ENCODE measurements at regions not wholly inside any gene's neighbourhood (a gene's known extent, or its start where the extent isn't known, plus 50 kb on each side); places are given as distances from the start of the nearest gene placed in this dataset.

DNA sequence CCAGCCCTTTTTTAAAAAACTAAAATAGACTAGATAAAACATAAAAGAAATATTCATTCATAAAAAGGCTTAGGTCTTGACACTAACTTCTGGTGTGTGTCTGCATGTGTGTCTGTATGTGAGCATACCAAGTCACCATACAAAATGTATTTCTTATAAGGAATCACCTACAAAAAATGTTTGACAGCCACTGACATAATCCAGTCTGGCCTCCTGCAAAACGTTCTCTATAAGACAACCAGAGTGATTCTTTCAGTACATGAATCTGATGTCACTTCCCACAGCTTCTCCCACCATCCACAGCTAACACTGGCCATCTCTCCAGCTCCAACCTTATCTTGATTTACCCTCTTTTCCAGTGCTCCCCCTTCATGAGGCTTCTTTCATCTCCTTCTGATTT lies 192.3 kb downstream of the TLE1 start:
- Mint-ChIP-seq H3K36me3 (ENCODE audit: insufficient read depth in 1 of 3, low read depth in 3 of 3) (no peaks in the 10 kb centered on the region), H3K4me3 (no peak overlapping the region), H3K4me1 (no peaks in the 10 kb centered on the region), H3K27me3 (ENCODE audit: low read depth) (no peaks in the 10 kb centered on the region), H3K27ac (no peak overlapping the region), H3K9me3 (no peaks in the 10 kb centered on the region)
- WGBS (ENCODE audit: extremely low coverage, insufficient read length, low lambda C conversion rate), result no CpG with 5 or more reads among the region's 1 CpG
- no peaks in the 10 kb centered on the region for H3K27me3 ChIP-seq (ENCODE audit: insufficient read depth, low read length)
- no peak overlapping the region for H4K91ac ChIP-seq (ENCODE audit: insufficient read length, low read depth, low read length)
- no peak overlapping the region for H2BK15ac ChIP-seq (ENCODE audit: low read depth, low read length)
- no peak overlapping the region for H3K14ac ChIP-seq (ENCODE audit: insufficient read depth, low read length)
- H3T11ph ChIP-seq (ENCODE audit: low read length), result no peak overlapping the region
- no peaks in the 10 kb centered on the region for H3K79me2 ChIP-seq (ENCODE audit: insufficient read depth, low read length)
- H2BK5ac ChIP-seq (ENCODE audit: insufficient read length, low read length), result no peak overlapping the region
- H2BK12ac ChIP-seq (ENCODE audit: insufficient read length, low read depth, low read length), result no peak overlapping the region
- H4K20me1 ChIP-seq (ENCODE audit: control insufficient read depth, insufficient read depth, insufficient read length), result no peaks in the 10 kb centered on the region
- no peak overlapping the region for H2AK5ac ChIP-seq (ENCODE audit: insufficient read length, low read length)
- H2AFZ ChIP-seq (ENCODE audit: low read length), result no peak overlapping the region
- no peaks in the 10 kb centered on the region for H3K9me3 ChIP-seq (ENCODE audit: control insufficient read depth, low read depth, low read length)
- H3K56ac ChIP-seq (ENCODE audit: insufficient read length, low read depth, low read length), result no peak overlapping the region
- no peak overlapping the region for H2BK20ac ChIP-seq (ENCODE audit: low read depth, low read length, poor library complexity, severe bottlenecking)
- no peak overlapping the region for H3K18ac ChIP-seq (ENCODE audit: insufficient read length, low read depth, low read length)
- H3K4ac ChIP-seq (ENCODE audit: low read depth, low read length), result no peak overlapping the region
- no peak overlapping the region for H2BK120ac ChIP-seq (ENCODE audit: low read depth, low read length, poor library complexity, severe bottlenecking)
- H3K4me1 ChIP-seq (ENCODE audit: insufficient read depth, low read length), result no peaks in the 10 kb centered on the region
- H4K8ac ChIP-seq (replicated peaks; ENCODE audit: insufficient read length, low read depth, low read length), result no peak overlapping the region
- H3K9ac ChIP-seq (ENCODE audit: extremely low read depth, insufficient read length, low read length), result no peak overlapping the region
- H3K23ac ChIP-seq (ENCODE audit: insufficient read length, low read depth, low read length), result no peak overlapping the region
- no peak overlapping the region for H4K5ac ChIP-seq (ENCODE audit: insufficient read length, low read depth, low read length)
- no peaks in the 10 kb centered on the region for H3K79me1 ChIP-seq (ENCODE audit: insufficient read depth, low read depth, low read length, poor library complexity, severe bottlenecking)
- no peak for DNase-seq
- no peak overlapping the region for H3K27ac ChIP-seq (ENCODE audit: insufficient read length, low read depth, low read length)
- no peaks in the 10 kb centered on the region for H3K23me2 ChIP-seq (ENCODE audit: insufficient read length, low read depth, low read length, poor library complexity, severe bottlenecking)
- TF ChIP-seq, protein P1, sequence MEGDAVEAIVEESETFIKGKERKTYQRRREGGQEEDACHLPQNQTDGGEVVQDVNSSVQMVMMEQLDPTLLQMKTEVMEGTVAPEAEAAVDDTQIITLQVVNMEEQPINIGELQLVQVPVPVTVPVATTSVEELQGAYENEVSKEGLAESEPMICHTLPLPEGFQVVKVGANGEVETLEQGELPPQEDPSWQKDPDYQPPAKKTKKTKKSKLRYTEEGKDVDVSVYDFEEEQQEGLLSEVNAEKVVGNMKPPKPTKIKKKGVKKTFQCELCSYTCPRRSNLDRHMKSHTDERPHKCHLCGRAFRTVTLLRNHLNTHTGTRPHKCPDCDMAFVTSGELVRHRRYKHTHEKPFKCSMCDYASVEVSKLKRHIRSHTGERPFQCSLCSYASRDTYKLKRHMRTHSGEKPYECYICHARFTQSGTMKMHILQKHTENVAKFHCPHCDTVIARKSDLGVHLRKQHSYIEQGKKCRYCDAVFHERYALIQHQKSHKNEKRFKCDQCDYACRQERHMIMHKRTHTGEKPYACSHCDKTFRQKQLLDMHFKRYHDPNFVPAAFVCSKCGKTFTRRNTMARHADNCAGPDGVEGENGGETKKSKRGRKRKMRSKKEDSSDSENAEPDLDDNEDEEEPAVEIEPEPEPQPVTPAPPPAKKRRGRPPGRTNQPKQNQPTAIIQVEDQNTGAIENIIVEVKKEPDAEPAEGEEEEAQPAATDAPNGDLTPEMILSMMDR (conservative IDR thresholded peaks at IDR 0.05), result no peak
- H3K4me2 ChIP-seq (ENCODE audit: insufficient read depth, insufficient read length, low read length), result no peak overlapping the region

Measured in H9 (cell line).